NB4 (cell line): ENCODE measurements at regions not wholly inside any gene's neighbourhood (a gene's known extent, or its start where the extent isn't known, plus 50 kb on each side); places are given as distances from the start of the nearest gene placed in this dataset.

Experiments
- CTCF ChIP-seq: IDR thresholded peaks from one replicate; pipeline ENCODE4 v1.5.1; 2012; ENCODE audit warnings: low read depth, low read length
- POLR2A ChIP-seq: IDR thresholded peaks from 2 replicates; pipeline ENCODE4 v1.6.1; 2011; ENCODE audit warnings: mild to moderate bottlenecking; ENCODE audit not compliant: insufficient read length; ENCODE audit errors: extremely low read depth

- TF ChIP-seq CTCF (no peak), POLR2A (no peak)
These were observed 66.3 kb upstream of the COL5A1 start for GRCh38 chr9:134575103-134575900.
